Activated CD4-positive, alpha-beta T cell treated with anti-CD3 and anti-CD28 coated beads for 24 hours (primary cell): ENCODE measurements at regions not wholly inside any gene's neighbourhood (a gene's known extent, or its start where the extent isn't known, plus 50 kb on each side); places are given as distances from the start of the nearest gene placed in this dataset.
"Not testable (repeated sequence)": the region's sequence is repeated elsewhere in the genome, so short reads cannot be mapped to it uniquely, and the experiment has no call there.

Source experiments
- DNase-seq, 2 donors: peaks; one replicate each; pipeline ENCODE4 v3.0.0-alpha.2; 2020; ENCODE audit warnings: low read depth in 2 of 2

DNA sequence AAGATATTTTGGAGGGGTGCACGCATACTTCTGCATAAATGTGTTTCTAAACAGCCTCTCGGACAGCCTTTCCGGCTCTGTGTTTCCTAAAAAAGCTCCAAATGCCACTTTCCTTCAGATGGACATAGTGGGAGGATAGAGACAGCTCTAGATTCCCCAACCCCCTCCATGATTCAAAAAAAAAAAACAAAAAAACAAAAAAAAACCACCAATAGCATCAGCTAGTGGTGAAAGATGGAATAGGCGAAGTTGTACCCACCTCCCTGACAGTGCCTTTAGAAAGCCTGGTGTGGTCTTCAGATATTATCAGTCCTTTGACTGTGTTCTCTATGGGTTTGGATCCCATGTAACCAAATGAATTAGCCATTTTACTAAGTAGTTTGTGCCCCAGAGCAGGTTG lies 94.1 kb downstream of the PHETA1 start:
- no peak for DNase-seq

DNA sequence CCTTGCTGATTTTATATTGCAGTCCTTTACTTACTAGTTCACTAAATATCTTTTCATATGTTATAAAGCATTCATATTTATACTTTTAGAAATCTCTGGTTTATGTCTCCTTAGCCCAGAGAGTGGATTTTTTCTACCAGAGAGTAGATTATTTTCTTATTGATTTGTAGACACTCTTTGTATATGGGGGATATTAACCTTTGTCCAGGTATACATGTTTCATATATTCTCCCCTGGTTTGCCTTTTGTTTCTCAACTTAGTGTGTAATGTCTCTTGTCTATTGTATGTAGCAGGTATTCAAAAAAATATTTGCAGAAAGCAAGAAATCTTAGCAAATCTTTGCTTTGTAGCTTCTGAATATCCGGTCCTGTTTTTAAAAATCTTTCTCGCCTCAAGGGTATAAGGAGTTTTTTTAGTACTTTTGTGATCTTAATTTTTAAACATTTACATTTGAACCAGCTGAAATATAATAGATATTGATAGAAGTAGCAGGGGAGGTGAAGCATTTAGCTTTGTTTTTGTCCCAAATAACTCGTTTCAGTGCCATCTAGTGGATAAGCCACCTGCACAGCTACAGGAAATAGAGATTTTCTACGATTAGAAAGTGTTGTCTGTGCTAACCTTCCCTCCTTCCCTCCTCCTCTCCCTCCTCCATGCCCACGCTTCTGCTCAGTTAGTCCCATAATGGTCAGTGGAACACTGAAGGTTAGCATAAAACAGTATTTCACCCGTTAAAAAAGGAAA lies 97.0 kb downstream of the PHETA1 start:
- no peak for DNase-seq

DNA sequence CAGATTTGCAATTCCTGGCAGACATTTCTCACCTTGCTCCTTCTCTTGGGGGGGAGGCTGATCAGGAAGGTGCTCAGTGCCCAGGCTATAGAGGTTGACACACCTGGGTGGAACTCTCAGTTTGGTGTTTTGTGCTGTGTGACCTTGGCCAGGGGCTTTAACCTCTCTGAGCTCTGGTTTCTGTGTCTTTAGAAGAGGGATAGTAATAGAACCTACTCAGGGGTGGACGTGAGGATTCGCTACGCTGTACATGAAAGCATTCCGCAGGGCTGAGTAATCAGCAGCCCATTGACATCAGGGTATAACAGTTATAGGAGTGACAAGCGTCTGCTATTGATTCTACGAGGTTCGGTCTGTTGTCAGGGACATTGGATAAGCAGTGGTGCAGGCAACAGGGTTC lies 98.1 kb downstream of the PHETA1 start:
- DNase-seq: no peak

DNA sequence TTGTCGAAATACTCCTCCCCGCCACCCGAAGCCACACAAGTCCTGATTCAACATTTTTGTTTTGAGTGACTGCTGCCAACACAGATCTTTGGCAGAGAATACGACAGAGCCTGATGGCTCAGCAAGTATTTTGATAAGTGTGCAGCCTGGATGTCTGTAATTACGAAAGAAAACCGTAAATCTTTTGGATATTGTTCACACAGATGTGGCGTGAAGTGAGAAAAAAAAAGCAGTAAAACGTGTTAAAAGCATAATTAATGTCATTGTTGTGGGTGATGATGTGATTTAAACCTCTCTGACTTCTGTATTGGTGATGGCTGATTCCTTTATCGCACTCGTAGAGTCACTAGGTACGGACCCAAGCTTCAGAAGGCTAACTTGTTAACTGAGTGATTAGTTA lies 98.7 kb downstream of the PHETA1 start:
- no peak for DNase-seq

- no peak for DNase-seq
Measured at GRCh38 chr12:111269718-111270117, 99.2 kb downstream of the PHETA1 start.

GRCh38 chr12:111268738-111269572 lies 99.9 kb downstream of the PHETA1 start:
- no peak for DNase-seq

GRCh38 chr12:111267144-111267543 lies 101.8 kb downstream of the PHETA1 start:
- no peak for DNase-seq

DNA sequence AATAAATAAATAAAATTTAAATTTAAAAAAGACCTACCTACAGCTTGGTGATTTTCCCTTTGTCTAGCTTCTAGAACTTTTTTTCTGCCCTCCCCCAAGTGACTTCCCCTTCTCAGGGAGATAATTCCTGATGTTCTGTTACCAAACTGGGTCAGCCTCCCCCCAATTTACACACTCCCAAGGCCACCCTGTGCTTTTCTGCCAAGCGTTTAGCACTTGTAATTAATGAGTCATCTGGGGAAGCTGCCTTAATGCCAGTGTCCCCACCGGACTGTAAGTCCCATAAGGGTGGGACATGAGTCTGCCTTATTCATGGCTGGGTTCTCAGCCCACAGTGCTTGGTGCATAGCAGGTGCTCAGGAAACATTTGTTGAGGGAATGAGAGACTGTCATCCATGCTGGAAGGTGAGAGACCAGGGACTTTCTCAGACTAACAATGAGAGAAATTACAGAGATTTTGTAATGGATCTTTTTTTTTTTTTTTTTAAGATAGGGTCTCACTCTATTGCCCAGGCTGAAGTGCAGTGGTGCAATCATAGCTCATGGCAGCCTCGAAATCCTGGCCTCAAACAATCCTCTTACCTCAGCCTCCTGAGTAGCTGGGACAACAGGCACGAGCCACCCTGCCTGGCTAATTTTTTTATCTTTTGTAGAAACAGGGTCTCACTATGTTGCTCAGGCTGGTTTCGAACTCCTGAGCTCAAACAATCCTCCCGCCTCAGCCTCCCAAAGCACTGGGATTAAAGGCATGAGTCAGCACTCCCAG lies 106.8 kb downstream of the PHETA1 start:
- DNase-seq: no peak

DNA sequence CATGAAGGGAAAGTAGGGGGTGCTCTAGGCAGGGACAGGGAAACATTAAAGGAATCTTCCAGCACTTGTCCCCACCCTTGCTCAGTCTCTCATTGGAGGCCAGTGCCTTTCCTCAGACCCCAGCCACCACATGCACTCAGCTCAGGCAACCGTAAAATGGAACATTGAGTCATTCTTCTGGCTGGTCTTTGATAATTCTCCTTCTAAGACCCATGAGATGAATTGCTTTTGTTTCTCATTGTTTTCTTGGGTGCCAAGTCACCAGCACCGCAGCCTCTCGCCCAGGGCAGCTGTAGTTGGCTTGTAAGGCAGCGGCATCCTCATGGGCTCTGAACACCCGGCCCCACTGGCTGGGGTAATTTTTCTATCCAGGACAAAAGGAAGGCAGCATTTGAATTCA lies 108.2 kb downstream of the PHETA1 start:
- no peak for DNase-seq

GRCh38 chr12:111259231-111259630 lies 109.7 kb downstream of the PHETA1 start:
- DNase-seq: no peak

GRCh38 chr12:111258081-111258480 lies 110.8 kb downstream of the PHETA1 start:
- not testable (repeated sequence) for DNase-seq

GRCh38 chr12:111257435-111257902 lies 111.4 kb downstream of the PHETA1 start:
- no peak for DNase-seq

DNA sequence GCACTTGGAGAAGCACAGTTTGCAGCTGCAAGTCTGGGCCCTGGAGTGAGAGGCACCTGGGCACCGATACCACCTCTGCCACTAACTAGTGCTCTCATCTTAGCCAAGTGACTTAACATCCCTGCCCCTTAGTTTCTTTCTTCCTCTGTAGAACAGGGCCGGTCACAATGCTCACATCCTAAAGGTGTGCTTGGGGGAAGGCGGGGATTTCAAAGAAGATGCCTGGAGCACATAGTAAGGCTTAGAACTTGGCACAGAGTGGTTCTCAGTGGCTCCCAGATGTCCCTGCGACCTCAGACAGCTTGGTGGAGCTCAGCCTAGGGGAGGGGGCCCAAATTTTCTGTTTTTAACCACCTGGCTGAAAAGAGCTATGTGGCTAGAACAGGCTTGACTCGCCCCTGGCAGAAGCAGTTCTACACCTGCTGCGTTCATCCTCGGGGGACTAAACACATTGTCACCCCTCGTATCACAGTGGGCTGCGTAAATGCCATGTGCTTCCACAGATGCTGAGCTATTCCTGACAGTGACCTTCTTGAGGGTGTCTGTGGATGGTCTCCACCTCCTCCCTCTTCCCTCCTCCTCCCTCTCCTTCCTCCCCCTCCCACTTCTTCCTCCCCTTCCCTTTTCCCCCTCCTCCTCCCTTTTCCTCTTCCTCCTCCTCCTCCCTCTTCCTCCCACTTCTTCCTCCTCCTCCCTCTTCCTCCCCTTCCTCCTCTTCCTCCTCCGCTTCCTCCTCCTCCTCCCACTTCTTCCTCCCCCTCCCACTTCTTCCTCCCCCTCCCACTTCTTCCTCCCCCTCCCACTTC lies 112.1 kb downstream of the PHETA1 start:
- DNase-seq: no peak

GRCh38 chr12:111255261-111255660 lies 113.6 kb downstream of the PHETA1 start:
- DNase-seq: no peak

DNA sequence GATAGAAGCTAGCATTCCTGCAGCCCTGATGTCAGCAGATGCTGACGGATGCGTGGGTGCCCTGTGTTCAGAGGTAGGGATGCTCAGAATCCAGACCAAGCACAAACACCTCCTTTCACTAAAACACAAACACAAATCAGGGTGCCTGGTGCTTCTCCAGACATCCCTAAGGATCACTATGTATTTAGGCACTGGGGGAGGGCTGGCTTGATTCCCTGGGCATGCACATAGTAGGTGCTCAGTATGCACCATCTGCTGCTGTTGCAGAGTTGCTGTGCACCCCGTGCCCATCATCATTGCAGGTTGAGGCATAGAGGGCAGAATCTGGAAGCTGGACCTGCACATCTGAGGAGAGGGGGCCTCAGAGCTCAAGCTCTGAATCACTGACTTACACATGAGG lies 114.8 kb downstream of the PHETA1 start:
- no peak for DNase-seq

DNA sequence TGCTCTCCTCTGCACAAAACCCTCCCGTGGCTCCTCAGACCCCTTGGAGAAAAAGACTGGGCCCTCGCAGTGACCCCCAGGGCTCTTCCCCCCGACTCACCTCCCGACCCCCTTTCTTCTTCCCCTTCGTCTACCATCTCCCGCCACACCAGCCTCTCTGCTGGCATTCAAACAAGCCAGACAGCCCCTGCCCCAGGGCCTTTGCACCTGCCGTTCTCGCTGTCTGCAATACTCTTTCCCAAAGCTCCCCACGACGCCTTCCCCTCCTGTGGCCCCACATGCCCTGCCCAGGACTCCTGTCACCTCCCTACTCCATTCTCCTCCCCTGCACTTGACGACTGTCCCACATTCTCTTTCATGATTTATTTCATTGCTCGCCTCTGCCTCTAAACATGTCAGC lies 115.7 kb downstream of the PHETA1 start:
- DNase-seq: no peak

GRCh38 chr12:111251787-111252186 lies 117.1 kb downstream of the PHETA1 start:
- no peak for DNase-seq

DNA sequence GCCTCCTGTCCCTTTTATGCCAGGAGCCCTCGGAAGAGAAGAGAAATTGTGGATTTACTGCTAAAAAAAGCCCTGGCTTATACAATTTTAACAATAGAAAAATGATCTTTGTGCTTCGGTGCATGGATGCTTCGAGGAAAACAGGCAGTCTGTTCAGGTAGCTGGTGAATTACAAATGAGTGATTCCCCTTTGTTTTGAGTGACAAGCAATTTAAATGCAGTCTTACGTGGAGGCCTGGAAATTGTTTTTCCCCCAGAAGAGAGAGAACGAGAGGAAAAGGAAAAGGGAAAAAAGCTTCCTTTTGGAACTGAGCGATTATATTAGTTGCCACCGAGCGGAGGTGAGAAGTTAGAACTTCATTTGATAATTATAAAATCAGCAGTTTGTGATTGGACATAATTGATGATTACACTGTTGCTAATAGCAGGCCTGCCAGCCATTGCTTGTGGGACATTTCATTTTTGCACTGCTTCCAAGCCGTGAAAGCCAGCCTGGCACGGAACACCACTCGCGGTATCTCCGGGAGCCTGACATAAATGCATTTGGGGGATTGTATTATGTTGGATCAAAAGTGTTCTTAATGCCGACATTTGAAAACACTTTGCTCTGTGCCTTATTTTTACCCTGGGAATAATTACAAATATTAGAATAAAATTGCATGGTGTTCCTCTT lies 117.7 kb downstream of the PHETA1 start:
- DNase-seq: no peak

GRCh38 chr12:111250251-111250881 lies 118.5 kb downstream of the PHETA1 start:
- no peak for DNase-seq

- DNase-seq: no peak
Measured at GRCh38 chr12:111249757-111250156, 119.1 kb downstream of the PHETA1 start.

GRCh38 chr12:111249018-111249370 lies 119.9 kb downstream of the PHETA1 start:
- DNase-seq: no peak
